Activated T-cell treated with anti-CD3 and anti-CD28 coated beads for 4 hours (primary cell): ENCODE measurements at regions not wholly inside any gene's neighbourhood (a gene's known extent, or its start where the extent isn't known, plus 50 kb on each side); places are given as distances from the start of the nearest gene placed in this dataset.
"Not testable (repeated sequence)": the region's sequence is repeated elsewhere in the genome, so short reads cannot be mapped to it uniquely, and the experiment has no call there.

Experiments
- DNase-seq: peaks from one replicate; pipeline ENCODE4 v3.0.0-alpha.2; 2020

GRCh38 chr3:182482705-182483104 is 310.6 kb upstream of the ATP11B start:
- no peak for DNase-seq

- no peak for DNase-seq
These were observed 308.6 kb upstream of the ATP11B start for GRCh38 chr3:182484682-182485081.

GRCh38 chr3:182485301-182485700 is 308.0 kb upstream of the ATP11B start:
- no peak for DNase-seq

- DNase-seq: no peak
These were observed 306.8 kb upstream of the ATP11B start for GRCh38 chr3:182486463-182486862.

- no peak for DNase-seq
These were observed 306.2 kb upstream of the ATP11B start for GRCh38 chr3:182487143-182487542.

- no peak for DNase-seq
These were observed 305.7 kb upstream of the ATP11B start for GRCh38 chr3:182487611-182488010.

- DNase-seq: no peak
These were observed 302.5 kb upstream of the ATP11B start for GRCh38 chr3:182490596-182491491.

- no peak for DNase-seq
These were observed 301.7 kb upstream of the ATP11B start for GRCh38 chr3:182491577-182491976.

- DNase-seq: no peak
These were observed 300.8 kb upstream of the ATP11B start for GRCh38 chr3:182492536-182492935.

- no peak for DNase-seq
These were observed 293.0 kb upstream of the ATP11B start for GRCh38 chr3:182500289-182500688.

- DNase-seq: no peak
These were observed 291.4 kb upstream of the ATP11B start for GRCh38 chr3:182501856-182502255.

- no peak for DNase-seq
These were observed 289.9 kb upstream of the ATP11B start for GRCh38 chr3:182503401-182503800.

GRCh38 chr3:182508919-182509711 is 284.2 kb upstream of the ATP11B start:
- DNase-seq: no peak

GRCh38 chr3:182509844-182510460 is 283.4 kb upstream of the ATP11B start:
- DNase-seq: no peak

- no peak for DNase-seq
These were observed 278.9 kb upstream of the ATP11B start for GRCh38 chr3:182514236-182514964.

- no peak for DNase-seq
These were observed 276.5 kb upstream of the ATP11B start for GRCh38 chr3:182516597-182517336.

- DNase-seq: no peak
These were observed 273.7 kb upstream of the ATP11B start for GRCh38 chr3:182519569-182519968.

GRCh38 chr3:182521339-182521738 is 272.0 kb upstream of the ATP11B start:
- no peak for DNase-seq

GRCh38 chr3:182523424-182523823 is 269.9 kb upstream of the ATP11B start:
- not testable (repeated sequence) for DNase-seq

GRCh38 chr3:182523836-182524235 is 269.5 kb upstream of the ATP11B start:
- DNase-seq: no peak

- no peak for DNase-seq
These were observed 268.4 kb upstream of the ATP11B start for GRCh38 chr3:182524711-182525401.
